Mesothelial cell of epicardium (in vitro differentiated cells): ENCODE measurements at regions not wholly inside any gene's neighbourhood (a gene's known extent, or its start where the extent isn't known, plus 50 kb on each side); places are given as distances from the start of the nearest gene placed in this dataset.

ENCODE experiments used
- DNase-seq, 2 experiments: peaks; one replicate each; pipeline ENCODE4 v3.0.0; 2021; ENCODE audit warnings: low spot score in 2 of 2; ENCODE audit not compliant: unreplicated experiment in 2 of 2
- H3K27ac Mint-ChIP-seq: 2 replicates; pipeline ENCODE4 v1.8.0; 2021; ENCODE audit warnings: mixed read lengths
- H3K27me3 Mint-ChIP-seq: 2 replicates; pipeline ENCODE4 v1.8.0; 2021; ENCODE audit warnings: low read depth, mixed read lengths
- H3K36me3 Mint-ChIP-seq: 2 replicates; pipeline ENCODE4 v1.8.0; 2021; ENCODE audit warnings: mixed read lengths
- H3K4me1 Mint-ChIP-seq: 2 replicates; pipeline ENCODE4 v1.8.0; 2021; ENCODE audit warnings: mixed read lengths
- H3K4me3 Mint-ChIP-seq: 2 replicates; pipeline ENCODE4 v1.8.0; 2021; ENCODE audit warnings: mild to moderate bottlenecking, moderate library complexity, mixed read lengths
- H3K9me3 Mint-ChIP-seq: 2 replicates; pipeline ENCODE4 v1.8.0; 2021; ENCODE audit warnings: mixed read lengths
- TF ChIP-seq, protein P1 (sequence below): fragments of 200-600 bp; sonication (generic); IDR thresholded peaks from one replicate; pipeline ENCODE4 v1.5.0; 2021; ENCODE audit warnings: antibody characterized with exemption; ENCODE audit not compliant: unreplicated experiment

GRCh38 chr9:107214381-107214780 is 68.7 kb upstream of the RAD23B start:
- Mint-ChIP-seq H3K36me3 (no peaks in the 10 kb centered on the region), H3K27ac (no peak overlapping the region), H3K4me1 (peaks cover 8% of the 10 kb centered on the region)

DNA sequence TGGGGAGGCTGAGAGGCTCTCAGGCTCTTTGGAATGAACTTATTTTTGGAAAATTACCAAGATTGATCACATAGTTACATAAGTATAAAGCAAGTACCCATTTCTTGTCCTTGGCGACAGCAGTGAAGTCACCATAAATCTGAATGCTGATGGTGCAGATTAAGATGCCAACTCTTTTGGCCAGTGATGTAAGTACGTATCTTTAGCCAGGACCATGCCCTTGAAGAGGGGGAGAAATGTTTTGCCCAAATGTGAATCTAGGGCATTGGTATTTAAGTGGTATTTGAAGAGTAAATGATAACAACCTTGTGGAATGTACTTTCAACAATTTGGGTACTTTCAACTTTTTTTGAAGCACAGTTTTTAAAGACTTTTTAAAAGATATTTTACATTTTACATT is 68.2 kb upstream of the RAD23B start:
- Mint-ChIP-seq H3K4me3 (no peak overlapping the region), H3K36me3 (no peaks in the 10 kb centered on the region), H3K4me1 (peaks cover 8% of the 10 kb centered on the region), H3K27ac (no peak overlapping the region), H3K9me3 (no peaks in the 10 kb centered on the region), H3K27me3 (no peaks in the 10 kb centered on the region)
- no peak for DNase-seq
- TF ChIP-seq, protein P1, sequence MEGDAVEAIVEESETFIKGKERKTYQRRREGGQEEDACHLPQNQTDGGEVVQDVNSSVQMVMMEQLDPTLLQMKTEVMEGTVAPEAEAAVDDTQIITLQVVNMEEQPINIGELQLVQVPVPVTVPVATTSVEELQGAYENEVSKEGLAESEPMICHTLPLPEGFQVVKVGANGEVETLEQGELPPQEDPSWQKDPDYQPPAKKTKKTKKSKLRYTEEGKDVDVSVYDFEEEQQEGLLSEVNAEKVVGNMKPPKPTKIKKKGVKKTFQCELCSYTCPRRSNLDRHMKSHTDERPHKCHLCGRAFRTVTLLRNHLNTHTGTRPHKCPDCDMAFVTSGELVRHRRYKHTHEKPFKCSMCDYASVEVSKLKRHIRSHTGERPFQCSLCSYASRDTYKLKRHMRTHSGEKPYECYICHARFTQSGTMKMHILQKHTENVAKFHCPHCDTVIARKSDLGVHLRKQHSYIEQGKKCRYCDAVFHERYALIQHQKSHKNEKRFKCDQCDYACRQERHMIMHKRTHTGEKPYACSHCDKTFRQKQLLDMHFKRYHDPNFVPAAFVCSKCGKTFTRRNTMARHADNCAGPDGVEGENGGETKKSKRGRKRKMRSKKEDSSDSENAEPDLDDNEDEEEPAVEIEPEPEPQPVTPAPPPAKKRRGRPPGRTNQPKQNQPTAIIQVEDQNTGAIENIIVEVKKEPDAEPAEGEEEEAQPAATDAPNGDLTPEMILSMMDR = no peak

More at GRCh38 chr9:107214381-107214780, 68.7 kb upstream of the RAD23B start:
- H3K4me3 Mint-ChIP-seq = no peak overlapping the region
- H3K27me3 Mint-ChIP-seq = no peaks in the 10 kb centered on the region
- H3K9me3 Mint-ChIP-seq = no peaks in the 10 kb centered on the region
- DNase-seq = no peak
- TF ChIP-seq, protein P1 = no peak

- DNase-seq = no peak
- peaks cover 8% of the 10 kb centered on the region for H3K4me1 Mint-ChIP-seq
- TF ChIP-seq, protein P1 = no peak
- H3K4me3 Mint-ChIP-seq = no peak overlapping the region
- H3K27ac Mint-ChIP-seq = no peak overlapping the region
- no peaks in the 10 kb centered on the region for H3K27me3 Mint-ChIP-seq
- H3K9me3 Mint-ChIP-seq = no peaks in the 10 kb centered on the region
- H3K36me3 Mint-ChIP-seq = no peaks in the 10 kb centered on the region
Measured at GRCh38 chr9:107215381-107215780, 67.7 kb upstream of the RAD23B start.

GRCh38 chr9:107216329-107216728 is 66.8 kb upstream of the RAD23B start:
- TF ChIP-seq, protein P1 = no peak
- H3K4me1 Mint-ChIP-seq = peaks cover 9% of the 10 kb centered on the region
- H3K9me3 Mint-ChIP-seq = no peaks in the 10 kb centered on the region
- no peak overlapping the region for H3K4me3 Mint-ChIP-seq
- H3K36me3 Mint-ChIP-seq = no peaks in the 10 kb centered on the region
- H3K27me3 Mint-ChIP-seq = no peaks in the 10 kb centered on the region
- H3K27ac Mint-ChIP-seq = no peak overlapping the region
- DNase-seq = no peak

- peaks cover 13% of the 10 kb centered on the region for H3K4me1 Mint-ChIP-seq
- H3K9me3 Mint-ChIP-seq = no peaks in the 10 kb centered on the region
- H3K4me3 Mint-ChIP-seq = no peak overlapping the region
- no peaks in the 10 kb centered on the region for H3K27me3 Mint-ChIP-seq
- no peak overlapping the region for H3K27ac Mint-ChIP-seq
- TF ChIP-seq, protein P1 = no peak
- DNase-seq = no peak
- H3K36me3 Mint-ChIP-seq = no peaks in the 10 kb centered on the region
Measured at GRCh38 chr9:107218829-107219485, 64.1 kb upstream of the RAD23B start.
